ENCODE measurements at regions not wholly inside any gene's neighbourhood (a gene's known extent, or its start where the extent isn't known, plus 50 kb on each side); places are given as distances from the start of the nearest gene placed in this dataset.

- Histone ChIP-seq H3K4me1 (no peaks in the 10 kb centered on the region), H3K27ac (peak overlapping the region; percentile 11), H3K4me3 (no peak overlapping the region), H3K27me3 (ENCODE audit: insufficient read depth in 3 of 3, low read length in 2 of 3) (no peaks in the 10 kb centered on the region), H3K9me3 (no peaks in the 10 kb centered on the region), H3K36me3 (ENCODE audit: insufficient read depth in 1 of 2, low read depth in 1 of 2) (no peaks in the 10 kb centered on the region)
- intact Hi-C loops (cut with DNase I), result no loop called here
- no peak for DNase-seq
- TF ChIP-seq, protein P1, sequence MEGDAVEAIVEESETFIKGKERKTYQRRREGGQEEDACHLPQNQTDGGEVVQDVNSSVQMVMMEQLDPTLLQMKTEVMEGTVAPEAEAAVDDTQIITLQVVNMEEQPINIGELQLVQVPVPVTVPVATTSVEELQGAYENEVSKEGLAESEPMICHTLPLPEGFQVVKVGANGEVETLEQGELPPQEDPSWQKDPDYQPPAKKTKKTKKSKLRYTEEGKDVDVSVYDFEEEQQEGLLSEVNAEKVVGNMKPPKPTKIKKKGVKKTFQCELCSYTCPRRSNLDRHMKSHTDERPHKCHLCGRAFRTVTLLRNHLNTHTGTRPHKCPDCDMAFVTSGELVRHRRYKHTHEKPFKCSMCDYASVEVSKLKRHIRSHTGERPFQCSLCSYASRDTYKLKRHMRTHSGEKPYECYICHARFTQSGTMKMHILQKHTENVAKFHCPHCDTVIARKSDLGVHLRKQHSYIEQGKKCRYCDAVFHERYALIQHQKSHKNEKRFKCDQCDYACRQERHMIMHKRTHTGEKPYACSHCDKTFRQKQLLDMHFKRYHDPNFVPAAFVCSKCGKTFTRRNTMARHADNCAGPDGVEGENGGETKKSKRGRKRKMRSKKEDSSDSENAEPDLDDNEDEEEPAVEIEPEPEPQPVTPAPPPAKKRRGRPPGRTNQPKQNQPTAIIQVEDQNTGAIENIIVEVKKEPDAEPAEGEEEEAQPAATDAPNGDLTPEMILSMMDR (IDR thresholded peaks at IDR 0.05), result no peak
- 24 to 40% (median 37%) methylated on average over 2 of the region's 2 CpGs for WGBS, 3 donors
- peak in 2 of 4 donors; percentile 40 to 58 for ATAC-seq
Observed at GRCh38 chr1:78255383-78255782, 209.6 kb downstream of the GIPC2 start.

DNA sequence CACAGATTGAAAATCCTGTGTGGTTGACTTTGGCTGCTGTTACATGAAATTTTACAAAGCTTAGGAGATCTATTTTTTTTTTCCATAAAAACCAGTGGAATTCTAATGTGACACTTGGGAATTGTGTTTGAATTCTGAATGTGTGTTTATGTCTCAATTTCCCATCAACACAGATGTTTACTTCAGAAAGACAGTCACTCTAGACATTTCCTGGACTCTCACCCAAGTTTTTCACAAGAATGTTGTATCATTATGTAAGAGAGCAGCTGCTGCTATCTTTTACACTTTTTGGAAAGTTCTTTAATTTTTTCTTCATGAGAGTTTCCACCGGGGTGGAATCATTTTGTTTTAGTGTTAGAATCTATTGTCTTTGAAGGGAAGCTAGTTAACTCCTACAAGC is 210.1 kb downstream of the GIPC2 start:
- ATAC-seq (peak in 2 of 4 donors; percentile 23 to 67), DNase-seq (no peak)
- Histone ChIP-seq H3K27ac (no peak overlapping the region), H3K27me3 (ENCODE audit: insufficient read depth in 3 of 3, low read length in 2 of 3) (no peaks in the 10 kb centered on the region), H3K4me3 (no peak overlapping the region), H3K36me3 (ENCODE audit: insufficient read depth in 1 of 2, low read depth in 1 of 2) (no peaks in the 10 kb centered on the region), H3K9me3 (no peaks in the 10 kb centered on the region), H3K4me1 (no peaks in the 10 kb centered on the region)
- 6 to 23% (median 13%) methylated on average over 1 of the region's 1 CpG for WGBS, 3 donors
- intact Hi-C loops (cut with DNase I), result no loop called here
- TF ChIP-seq, protein P1 (IDR thresholded peaks at IDR 0.05), result no peak

GRCh38 chr1:78263459-78263858 is 217.7 kb downstream of the GIPC2 start:
- H3K9me3 ChIP-seq, result no peaks in the 10 kb centered on the region
- no peak for ATAC-seq
- TF ChIP-seq, protein P1 (IDR thresholded peaks at IDR 0.05), result no peak
- no peaks in the 10 kb centered on the region for H3K27me3 ChIP-seq (ENCODE audit: insufficient read depth in 3 of 3, low read length in 2 of 3)
- no peak overlapping the region for H3K4me3 ChIP-seq
- intact Hi-C loops (cut with DNase I), result no loop called here
- no peak for DNase-seq
- H3K27ac ChIP-seq, result no peak overlapping the region
- H3K36me3 ChIP-seq (ENCODE audit: insufficient read depth in 1 of 2, low read depth in 1 of 2), result no peaks in the 10 kb centered on the region
- no peaks in the 10 kb centered on the region for H3K4me1 ChIP-seq
- WGBS, 3 donors, result 38 to 43% (median 39%) methylated on average over 2 of the region's 2 CpGs

GRCh38 chr1:78263946-78264345 is 218.2 kb downstream of the GIPC2 start:
- H3K4me3 ChIP-seq, result no peak overlapping the region
- no peaks in the 10 kb centered on the region for H3K36me3 ChIP-seq (ENCODE audit: insufficient read depth in 1 of 2, low read depth in 1 of 2)
- no peaks in the 10 kb centered on the region for H3K27me3 ChIP-seq (ENCODE audit: insufficient read depth in 3 of 3, low read length in 2 of 3)
- TF ChIP-seq, protein P1 (IDR thresholded peaks at IDR 0.05), result no peak
- no peaks in the 10 kb centered on the region for H3K4me1 ChIP-seq
- ATAC-seq (no peak), DNase-seq (no peak)
- 2 to 10% (median 8%) methylated on average over 1 of the region's 1 CpG for WGBS, 3 donors
- H3K9me3 ChIP-seq, result no peaks in the 10 kb centered on the region
- no peak overlapping the region for H3K27ac ChIP-seq
- intact Hi-C loops (cut with DNase I), result no loop called here

- Histone ChIP-seq H3K9me3 (no peaks in the 10 kb centered on the region), H3K4me3 (no peak overlapping the region), H3K36me3 (ENCODE audit: insufficient read depth in 1 of 2, low read depth in 1 of 2) (no peaks in the 10 kb centered on the region), H3K4me1 (no peaks in the 10 kb centered on the region), H3K27me3 (ENCODE audit: insufficient read depth in 3 of 3, low read length in 2 of 3) (no peaks in the 10 kb centered on the region), H3K27ac (no peak overlapping the region)
- TF ChIP-seq, protein P1 (IDR thresholded peaks at IDR 0.05), result no peak
- ATAC-seq, result no peak
- intact Hi-C loops (cut with DNase I), result no loop called here
- no peak for DNase-seq
- 85 to 91% (median 86%) methylated on average over 3 of the region's 3 CpGs for WGBS, 3 donors
Observed at GRCh38 chr1:78267513-78268218, 221.9 kb downstream of the GIPC2 start.

Measured in psoas muscle (tissue), 7 donors.